Thyroid gland (tissue), 4 donors: ENCODE measurements at regions not wholly inside any gene's neighbourhood (a gene's known extent, or its start where the extent isn't known, plus 50 kb on each side); places are given as distances from the start of the nearest gene placed in this dataset.

Experiments
- DNase-seq, 2 donors: peaks; one replicate each; pipeline ENCODE4 v3.0.0-alpha.2; 2019
- H3K27ac ChIP-seq, 3 donors: fragments of 200-600 bp; sonication (generic); 1 replicate in 2 of 3; 2 replicates in 1 of 3; pipeline ENCODE4 v1.5.1; 2016 to 2019; ENCODE audit warnings: mild to moderate bottlenecking in 1 of 3, moderate library complexity in 1 of 3
- H3K27me3 ChIP-seq: fragments of 200-600 bp; sonication (generic); one replicate; pipeline ENCODE4 v1.5.1; 2019
- H3K36me3 ChIP-seq, 2 donors: fragments of 200-600 bp; sonication (generic); one replicate each; pipeline ENCODE4 v1.5.1; 2016 to 2019
- H3K4me1 ChIP-seq, 2 donors: fragments of 200-600 bp; sonication (generic); one replicate each; pipeline ENCODE4 v1.5.1; 2017 to 2019
- H3K4me3 ChIP-seq, 3 donors: fragments of 200-600 bp; sonication (generic); replicated peaks in 1 of 3; 1 replicate in 2 of 3; 2 replicates in 1 of 3; pipeline ENCODE4 v1.5.1; 2016; ENCODE audit warnings: mild to moderate bottlenecking in 1 of 3
- H3K9me3 ChIP-seq: fragments of 200-600 bp; sonication (generic); one replicate; pipeline ENCODE4 v1.5.1; 2017
- POLR2A ChIP-seq, 2 donors: fragments of 450-650 bp; IDR thresholded peaks; one replicate each; pipeline ENCODE4 v1.6.1; 2017; ENCODE audit warnings: antibody characterized with exemption in 2 of 2, mild to moderate bottlenecking in 2 of 2, moderate library complexity in 1 of 2
- WGBS, 2 donors: methylation state at CpG; one replicate each; pipeline ENCODE4 v1.1.5; 2017; 5-methylcytosine and 5-hydroxymethylcytosine counted together
- intact Hi-C: fragments of 100-400 bp; cut with DNase I; formaldehyde crosslinking; loops from one replicate; pipeline ENCODE4 v1.15.1; 2023
- TF ChIP-seq, protein P1 (sequence below), 6 experiments: fragments of 200-600 bp in 3 of 6; fragments of 450-650 bp in 3 of 6; sonication (generic) in 3 of 6; IDR thresholded peaks; one replicate each; pipeline ENCODE4 v1.5.1; 2016 to 2019; ENCODE audit warnings: antibody characterized with exemption in 6 of 6, mild to moderate bottlenecking in 2 of 6, inconsistent platforms in 1 of 6, moderate library complexity in 1 of 6

DNA sequence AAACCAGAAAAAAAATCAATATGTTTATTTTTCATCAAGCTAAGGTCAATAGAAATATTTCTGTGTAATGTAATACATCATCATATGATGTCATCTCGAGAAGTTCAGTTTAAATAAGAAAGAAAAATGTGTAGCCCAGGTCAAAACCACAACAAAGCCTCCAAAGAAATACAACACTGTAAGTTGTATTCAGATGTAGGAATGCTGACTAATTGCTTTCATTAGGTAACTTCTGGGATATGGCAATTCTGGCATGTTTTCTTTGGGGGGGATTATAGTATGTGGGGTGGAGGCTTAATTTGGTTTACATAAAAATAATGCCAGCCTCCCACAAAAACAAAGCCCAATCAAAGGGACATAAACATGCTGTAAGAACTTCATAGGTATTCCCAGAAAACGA is 881.8 kb upstream of the CITED2 start:
- intact Hi-C loops, result no loop called here
- Histone ChIP-seq H3K9me3 (no peaks in the 10 kb centered on the region), H3K4me1 (no peaks in the 10 kb centered on the region), H3K36me3 (no peaks in the 10 kb centered on the region), H3K27ac (no peak overlapping the region), H3K27me3 (no peaks in the 10 kb centered on the region), H3K4me3 (no peak overlapping the region)
- no peak for TF ChIP-seq POLR2A (IDR thresholded peaks at IDR 0.05)
- TF ChIP-seq, protein P1, sequence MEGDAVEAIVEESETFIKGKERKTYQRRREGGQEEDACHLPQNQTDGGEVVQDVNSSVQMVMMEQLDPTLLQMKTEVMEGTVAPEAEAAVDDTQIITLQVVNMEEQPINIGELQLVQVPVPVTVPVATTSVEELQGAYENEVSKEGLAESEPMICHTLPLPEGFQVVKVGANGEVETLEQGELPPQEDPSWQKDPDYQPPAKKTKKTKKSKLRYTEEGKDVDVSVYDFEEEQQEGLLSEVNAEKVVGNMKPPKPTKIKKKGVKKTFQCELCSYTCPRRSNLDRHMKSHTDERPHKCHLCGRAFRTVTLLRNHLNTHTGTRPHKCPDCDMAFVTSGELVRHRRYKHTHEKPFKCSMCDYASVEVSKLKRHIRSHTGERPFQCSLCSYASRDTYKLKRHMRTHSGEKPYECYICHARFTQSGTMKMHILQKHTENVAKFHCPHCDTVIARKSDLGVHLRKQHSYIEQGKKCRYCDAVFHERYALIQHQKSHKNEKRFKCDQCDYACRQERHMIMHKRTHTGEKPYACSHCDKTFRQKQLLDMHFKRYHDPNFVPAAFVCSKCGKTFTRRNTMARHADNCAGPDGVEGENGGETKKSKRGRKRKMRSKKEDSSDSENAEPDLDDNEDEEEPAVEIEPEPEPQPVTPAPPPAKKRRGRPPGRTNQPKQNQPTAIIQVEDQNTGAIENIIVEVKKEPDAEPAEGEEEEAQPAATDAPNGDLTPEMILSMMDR (IDR thresholded peaks at IDR 0.05), result no peak
- 92 to 97% methylated on average over 2 of the region's 2 CpGs for WGBS, 2 donors
- no peak for DNase-seq

GRCh38 chr6:140253096-140253495 is 878.6 kb upstream of the CITED2 start:
- no peaks in the 10 kb centered on the region for H3K4me1 ChIP-seq
- TF ChIP-seq POLR2A (IDR thresholded peaks at IDR 0.05), result no peak
- TF ChIP-seq, protein P1 (IDR thresholded peaks at IDR 0.05), result no peak
- DNase-seq, result no peak
- H3K4me3 ChIP-seq, result no peak overlapping the region
- H3K27ac ChIP-seq, result no peak overlapping the region
- 78 to 98% methylated on average over 1 of the region's 1 CpG for WGBS, 2 donors
- H3K9me3 ChIP-seq, result no peaks in the 10 kb centered on the region
- H3K36me3 ChIP-seq, result no peaks in the 10 kb centered on the region
- no peaks in the 10 kb centered on the region for H3K27me3 ChIP-seq
- intact Hi-C loops, result no loop called here

DNA sequence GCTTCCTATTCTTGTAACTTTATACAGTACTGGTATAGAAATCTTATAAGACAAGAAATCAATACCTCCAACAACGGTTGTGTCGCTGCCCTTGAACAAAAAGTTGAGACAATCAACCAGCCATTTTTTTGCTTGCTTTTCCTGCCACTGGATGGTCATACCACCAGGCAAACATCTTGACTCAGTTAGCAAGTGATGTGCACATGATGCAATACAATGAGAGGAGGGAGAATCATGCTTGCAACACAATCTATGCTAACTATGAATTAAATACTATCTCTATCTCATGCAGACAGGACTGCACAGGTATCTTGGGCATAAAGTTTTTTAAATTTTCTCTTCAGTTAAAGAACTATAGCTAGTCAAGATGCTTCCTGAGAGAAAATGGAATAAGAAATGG is 877.7 kb upstream of the CITED2 start:
- intact Hi-C loops, result no loop called here
- Histone ChIP-seq H3K27me3 (no peaks in the 10 kb centered on the region), H3K36me3 (no peaks in the 10 kb centered on the region), H3K4me1 (no peaks in the 10 kb centered on the region), H3K9me3 (no peaks in the 10 kb centered on the region), H3K27ac (no peak overlapping the region), H3K4me3 (no peak overlapping the region)
- WGBS, 2 donors, result 68 to 91% methylated on average over 2 of the region's 2 CpGs
- TF ChIP-seq POLR2A (IDR thresholded peaks at IDR 0.05), result no peak
- TF ChIP-seq, protein P1 (IDR thresholded peaks at IDR 0.05), result no peak
- no peak for DNase-seq

DNA sequence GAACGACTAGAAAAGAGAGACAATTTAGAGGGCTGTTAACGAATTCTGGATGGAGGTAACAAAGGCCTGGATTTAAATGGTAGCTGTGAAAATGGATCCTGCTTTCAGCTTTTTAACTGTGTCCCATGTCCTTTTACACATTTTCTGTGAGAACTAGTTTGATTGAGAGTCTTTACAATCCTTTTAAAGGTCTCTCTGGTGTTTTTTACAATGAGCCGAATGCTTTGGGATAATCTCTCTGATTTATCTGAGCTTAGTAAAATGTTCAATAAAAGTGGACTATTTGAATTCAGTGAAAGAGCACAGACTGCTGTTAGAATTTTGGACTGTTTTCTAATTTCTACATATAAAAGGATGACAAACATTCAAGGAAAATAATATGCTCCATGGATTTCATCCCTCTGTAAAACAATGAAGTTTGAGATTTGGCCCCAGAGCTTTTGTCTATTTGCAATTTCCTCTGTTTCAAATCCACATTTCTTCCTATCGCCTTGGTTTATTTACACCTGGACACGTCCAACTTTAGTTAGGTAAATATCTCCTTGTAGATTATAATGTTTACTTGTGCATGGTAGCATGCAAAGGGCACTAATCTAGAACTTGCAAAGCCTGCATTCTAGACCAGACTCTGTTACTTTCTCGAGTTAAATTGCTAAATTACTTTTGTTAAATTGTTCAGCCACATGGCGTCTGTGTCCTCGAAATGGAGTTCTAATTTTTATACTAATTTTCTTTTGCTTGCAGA is 871.0 kb upstream of the CITED2 start:
- intact Hi-C loops, result no loop called here
- WGBS, 2 donors, result 91 to 92% methylated on average over 8 of the region's 8 CpGs
- no peak overlapping the region for H3K4me3 ChIP-seq
- TF ChIP-seq, protein P1 (IDR thresholded peaks at IDR 0.05), result no peak
- no peak for TF ChIP-seq POLR2A (IDR thresholded peaks at IDR 0.05)
- no peaks in the 10 kb centered on the region for H3K36me3 ChIP-seq
- DNase-seq, result no peak
- H3K4me1 ChIP-seq, result peaks cover 0 to 3% of the 10 kb centered on the region in 2 donors
- no peaks in the 10 kb centered on the region for H3K9me3 ChIP-seq
- no peak overlapping the region for H3K27ac ChIP-seq
- no peaks in the 10 kb centered on the region for H3K27me3 ChIP-seq

DNA sequence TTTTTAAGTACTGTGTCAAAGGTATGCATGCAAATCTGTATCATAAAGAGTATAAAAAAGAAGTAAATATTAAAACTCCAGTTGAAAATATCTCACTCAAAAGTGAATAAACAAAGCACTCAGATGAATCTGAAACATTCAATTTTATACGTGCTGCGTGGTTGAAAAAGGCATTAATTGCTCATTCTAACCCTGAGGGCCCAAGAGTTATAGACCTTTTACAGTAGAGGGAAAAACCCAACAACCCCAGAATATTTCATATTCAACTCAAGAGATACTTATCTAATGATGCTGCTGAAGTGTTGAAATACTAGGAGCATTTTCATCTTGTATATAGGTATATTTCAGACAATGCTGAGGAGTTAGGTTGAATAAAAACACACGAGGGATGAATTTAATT is 862.8 kb upstream of the CITED2 start:
- H3K27me3 ChIP-seq, result no peaks in the 10 kb centered on the region
- TF ChIP-seq, protein P1 (IDR thresholded peaks at IDR 0.05), result no peak
- TF ChIP-seq POLR2A (IDR thresholded peaks at IDR 0.05), result no peak
- intact Hi-C loops, result no loop called here
- H3K9me3 ChIP-seq, result no peaks in the 10 kb centered on the region
- H3K4me1 ChIP-seq, result no peaks in the 10 kb centered on the region
- no peak overlapping the region for H3K4me3 ChIP-seq
- WGBS, 2 donors, result 89 to 92% methylated on average over 3 of the region's 3 CpGs
- H3K27ac ChIP-seq, result no peak overlapping the region
- DNase-seq, result no peak
- H3K36me3 ChIP-seq, result no peaks in the 10 kb centered on the region
